Smooth muscle cell (in vitro differentiated cells): ENCODE measurements at regions not wholly inside any gene's neighbourhood (a gene's known extent, or its start where the extent isn't known, plus 50 kb on each side); places are given as distances from the start of the nearest gene placed in this dataset.

Experiments
- DNase-seq: peaks from one replicate; lab custom pipeline; 2025; ENCODE audit not compliant: unreplicated experiment; lab: John Stamatoyannopoulos, UW
- H2AFZ ChIP-seq: fragments of 200-600 bp; sonication (generic); 2 replicates; pipeline ENCODE4 v1.6.0; 2016; ENCODE audit warnings: antibody characterized with exemption, low read depth, mild to moderate bottlenecking
- H3F3A ChIP-seq: fragments of 200-600 bp; sonication (generic); 2 replicates; pipeline ENCODE4 v1.6.0; 2017; ENCODE audit warnings: antibody characterized with exemption, low read depth
- H3K27ac ChIP-seq: fragments of 200-600 bp; sonication (generic); 2 replicates; pipeline ENCODE4 v1.5.1; 2016; ENCODE audit warnings: low read depth, mild to moderate bottlenecking
- H3K27me3 ChIP-seq: fragments of 200-600 bp; sonication (generic); 2 replicates; pipeline ENCODE4 v1.6.1; 2016; ENCODE audit warnings: low read depth, mild to moderate bottlenecking
- H3K36me3 ChIP-seq: fragments of 200-600 bp; sonication (generic); 2 replicates; pipeline ENCODE4 v1.5.1; 2016; ENCODE audit warnings: low read depth
- H3K4me1 ChIP-seq: fragments of 200-600 bp; sonication (generic); 2 replicates; pipeline ENCODE4 v1.5.1; 2016; ENCODE audit warnings: low read depth
- H3K4me2 ChIP-seq: fragments of 200-600 bp; sonication (generic); 2 replicates; pipeline ENCODE4 v1.6.0; 2016; ENCODE audit warnings: mild to moderate bottlenecking
- H3K4me3 ChIP-seq: fragments of 200-600 bp; sonication (generic); 2 replicates; pipeline ENCODE4 v1.5.1; 2016; ENCODE audit warnings: mild to moderate bottlenecking
- H3K79me2 ChIP-seq: fragments of 200-600 bp; sonication (generic); 2 replicates; pipeline ENCODE4 v1.6.0; 2016; ENCODE audit warnings: low read depth, mild to moderate bottlenecking
- H3K9ac ChIP-seq: fragments of 200-600 bp; sonication (generic); 2 replicates; pipeline ENCODE4 v1.6.0; 2016; ENCODE audit warnings: low read depth
- H3K9me3 ChIP-seq: fragments of 200-600 bp; sonication (generic); replicated peaks from 2 replicates; pipeline ENCODE4 v1.5.1; 2016; ENCODE audit warnings: low read depth
- H4K20me1 ChIP-seq: fragments of 200-600 bp; sonication (generic); 2 replicates; pipeline ENCODE4 v1.6.0; 2016; ENCODE audit warnings: low read depth
- WGBS: methylation state at CpG from one replicate; pipeline ENCODE4 v1.1.7; 2016; ENCODE audit warnings: low lambda C conversion rate; 5-methylcytosine and 5-hydroxymethylcytosine counted together
- TF ChIP-seq, protein P1 (sequence below): fragments of 200-600 bp; sonication (generic); IDR thresholded peaks from 2 replicates; pipeline ENCODE4 v1.5.1; 2017; ENCODE audit warnings: borderline replicate concordance, mild to moderate bottlenecking, antibody characterized with exemption; ENCODE audit not compliant: insufficient read depth, poor library complexity, severe bottlenecking

DNA sequence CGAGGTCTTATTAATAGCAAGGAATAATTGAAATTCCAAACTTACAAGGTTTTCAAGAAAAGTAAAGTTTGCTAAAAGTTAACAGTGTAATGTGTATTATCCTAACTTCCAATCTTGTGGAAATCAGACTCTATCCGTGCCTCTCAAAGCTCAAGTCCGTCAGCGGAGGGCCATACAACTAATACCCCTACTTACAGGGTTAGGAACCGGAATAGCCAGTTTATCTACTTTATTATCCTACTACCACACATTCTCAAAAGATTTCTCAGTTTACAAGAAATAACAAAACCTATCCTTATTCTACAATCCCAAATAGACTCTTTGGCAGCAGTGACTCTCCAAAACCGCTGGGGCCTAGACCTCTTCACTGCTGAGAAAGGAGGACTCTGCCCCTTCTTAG lies 457.8 kb downstream of the PTPRC start:
- H3K27me3 ChIP-seq: no peaks in the 10 kb centered on the region
- no peaks in the 10 kb centered on the region for H3F3A ChIP-seq
- H3K4me3 ChIP-seq: no peak overlapping the region
- H3K9me3 ChIP-seq: no peaks in the 10 kb centered on the region
- no peaks in the 10 kb centered on the region for H3K36me3 ChIP-seq
- DNase-seq: no peak
- no peaks in the 10 kb centered on the region for H4K20me1 ChIP-seq
- no peak overlapping the region for H3K4me2 ChIP-seq
- H3K79me2 ChIP-seq: no peaks in the 10 kb centered on the region
- no peaks in the 10 kb centered on the region for H3K4me1 ChIP-seq
- H3K9ac ChIP-seq: no peak overlapping the region
- TF ChIP-seq, protein P1, sequence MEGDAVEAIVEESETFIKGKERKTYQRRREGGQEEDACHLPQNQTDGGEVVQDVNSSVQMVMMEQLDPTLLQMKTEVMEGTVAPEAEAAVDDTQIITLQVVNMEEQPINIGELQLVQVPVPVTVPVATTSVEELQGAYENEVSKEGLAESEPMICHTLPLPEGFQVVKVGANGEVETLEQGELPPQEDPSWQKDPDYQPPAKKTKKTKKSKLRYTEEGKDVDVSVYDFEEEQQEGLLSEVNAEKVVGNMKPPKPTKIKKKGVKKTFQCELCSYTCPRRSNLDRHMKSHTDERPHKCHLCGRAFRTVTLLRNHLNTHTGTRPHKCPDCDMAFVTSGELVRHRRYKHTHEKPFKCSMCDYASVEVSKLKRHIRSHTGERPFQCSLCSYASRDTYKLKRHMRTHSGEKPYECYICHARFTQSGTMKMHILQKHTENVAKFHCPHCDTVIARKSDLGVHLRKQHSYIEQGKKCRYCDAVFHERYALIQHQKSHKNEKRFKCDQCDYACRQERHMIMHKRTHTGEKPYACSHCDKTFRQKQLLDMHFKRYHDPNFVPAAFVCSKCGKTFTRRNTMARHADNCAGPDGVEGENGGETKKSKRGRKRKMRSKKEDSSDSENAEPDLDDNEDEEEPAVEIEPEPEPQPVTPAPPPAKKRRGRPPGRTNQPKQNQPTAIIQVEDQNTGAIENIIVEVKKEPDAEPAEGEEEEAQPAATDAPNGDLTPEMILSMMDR: no peak
- WGBS: 65% methylated on average over 6 of the region's 6 CpGs
- peak overlapping the region; percentile 24 for H2AFZ ChIP-seq
- no peak overlapping the region for H3K27ac ChIP-seq

DNA sequence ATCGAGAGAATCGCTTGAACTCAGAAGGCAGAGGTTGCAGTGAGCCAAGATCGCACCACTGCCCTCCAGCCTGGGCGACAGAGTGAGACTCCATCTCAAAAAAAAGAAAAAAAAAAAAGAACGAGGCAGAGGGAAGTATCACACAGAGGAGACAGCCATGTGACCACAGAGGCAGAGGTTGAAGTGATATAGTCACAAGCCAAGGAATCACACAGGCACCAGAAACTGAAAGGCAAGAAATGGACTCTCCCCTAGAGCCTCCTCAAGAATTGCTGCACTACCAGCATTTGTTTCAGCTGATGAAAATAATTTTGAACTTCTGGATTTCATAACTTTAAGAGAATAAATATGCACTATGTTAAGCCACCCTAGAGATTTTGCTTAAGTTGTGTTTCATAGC lies 459.6 kb downstream of the PTPRC start:
- Histone ChIP-seq H3K4me3 (no peak overlapping the region), H3K27ac (no peak overlapping the region), H3K27me3 (no peaks in the 10 kb centered on the region), H3K4me1 (no peaks in the 10 kb centered on the region), H3K9ac (no peak overlapping the region), H3K9me3 (no peaks in the 10 kb centered on the region), H3K36me3 (no peaks in the 10 kb centered on the region), H3K4me2 (no peak overlapping the region), H4K20me1 (no peaks in the 10 kb centered on the region), H3F3A (no peaks in the 10 kb centered on the region), H2AFZ (no peak overlapping the region), H3K79me2 (no peaks in the 10 kb centered on the region)
- no peak for DNase-seq
- 96% methylated on average over 5 of the region's 5 CpGs for WGBS
- TF ChIP-seq, protein P1: no peak

DNA sequence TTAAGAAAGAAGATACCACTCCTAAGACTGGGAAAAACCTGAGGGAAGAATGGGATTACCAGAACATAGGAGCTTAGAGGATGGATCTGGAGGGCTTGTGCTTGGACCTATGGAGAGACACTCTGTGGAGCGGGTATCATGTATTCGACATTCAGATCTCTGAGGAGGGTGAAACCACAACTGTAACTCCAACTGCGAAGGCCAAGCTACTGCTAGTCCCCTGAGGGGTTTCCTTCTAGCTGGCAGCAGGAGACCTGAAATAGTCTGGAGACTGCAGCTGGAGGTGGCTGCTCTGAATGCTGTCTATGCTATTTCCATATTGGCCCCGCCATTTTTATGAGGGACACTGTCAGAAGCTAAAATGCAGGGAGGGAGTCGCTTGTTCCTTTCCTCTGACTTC lies 462.3 kb downstream of the PTPRC start:
- WGBS: 90% methylated on average over 5 of the region's 5 CpGs
- no peak overlapping the region for H3K4me2 ChIP-seq
- H3K4me3 ChIP-seq: no peak overlapping the region
- no peak for DNase-seq
- no peaks in the 10 kb centered on the region for H3K9me3 ChIP-seq
- no peaks in the 10 kb centered on the region for H3F3A ChIP-seq
- no peaks in the 10 kb centered on the region for H4K20me1 ChIP-seq
- H3K27ac ChIP-seq: no peak overlapping the region
- H3K36me3 ChIP-seq: no peaks in the 10 kb centered on the region
- no peaks in the 10 kb centered on the region for H3K27me3 ChIP-seq
- H3K4me1 ChIP-seq: no peaks in the 10 kb centered on the region
- no peaks in the 10 kb centered on the region for H3K79me2 ChIP-seq
- no peak overlapping the region for H2AFZ ChIP-seq
- no peak overlapping the region for H3K9ac ChIP-seq
- TF ChIP-seq, protein P1: no peak

DNA sequence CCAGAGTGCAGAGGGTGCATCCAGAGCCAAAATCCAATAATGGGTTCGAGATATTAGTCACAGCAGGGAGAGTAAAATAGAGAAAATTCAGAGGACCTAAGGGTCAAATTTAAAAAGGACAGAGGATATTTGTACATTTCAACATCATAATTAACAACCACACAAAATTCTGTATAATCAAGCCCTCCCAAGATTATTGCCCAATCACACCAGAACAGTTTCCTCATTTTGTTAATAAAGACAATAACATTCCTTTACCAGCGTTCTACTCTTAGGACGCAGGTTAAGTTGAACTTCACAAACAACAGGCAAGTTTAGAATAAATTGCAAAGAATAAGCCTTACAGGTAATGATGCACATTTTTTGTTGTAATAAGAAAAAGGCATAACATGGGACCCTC lies 462.8 kb downstream of the PTPRC start:
- no peaks in the 10 kb centered on the region for H3K4me1 ChIP-seq
- H3K27me3 ChIP-seq: no peaks in the 10 kb centered on the region
- H3K36me3 ChIP-seq: no peaks in the 10 kb centered on the region
- no peak overlapping the region for H3K9ac ChIP-seq
- TF ChIP-seq, protein P1: no peak
- 94% methylated on average over 3 of the region's 3 CpGs for WGBS
- no peaks in the 10 kb centered on the region for H3F3A ChIP-seq
- no peaks in the 10 kb centered on the region for H3K79me2 ChIP-seq
- no peak overlapping the region for H2AFZ ChIP-seq
- no peaks in the 10 kb centered on the region for H3K9me3 ChIP-seq
- no peak for DNase-seq
- H3K27ac ChIP-seq: no peak overlapping the region
- H3K4me3 ChIP-seq: no peak overlapping the region
- H4K20me1 ChIP-seq: no peaks in the 10 kb centered on the region
- H3K4me2 ChIP-seq: no peak overlapping the region
